ENCODE measurements at regions not wholly inside any gene's neighbourhood (a gene's known extent, or its start where the extent isn't known, plus 50 kb on each side); places are given as distances from the start of the nearest gene placed in this dataset.

- intact Hi-C loops (cut with micrococcal nuclease), result no loop called here
Measured at GRCh38 chr5:10173716-10174115, 76.0 kb downstream of the ATPSCKMT start.

DNA sequence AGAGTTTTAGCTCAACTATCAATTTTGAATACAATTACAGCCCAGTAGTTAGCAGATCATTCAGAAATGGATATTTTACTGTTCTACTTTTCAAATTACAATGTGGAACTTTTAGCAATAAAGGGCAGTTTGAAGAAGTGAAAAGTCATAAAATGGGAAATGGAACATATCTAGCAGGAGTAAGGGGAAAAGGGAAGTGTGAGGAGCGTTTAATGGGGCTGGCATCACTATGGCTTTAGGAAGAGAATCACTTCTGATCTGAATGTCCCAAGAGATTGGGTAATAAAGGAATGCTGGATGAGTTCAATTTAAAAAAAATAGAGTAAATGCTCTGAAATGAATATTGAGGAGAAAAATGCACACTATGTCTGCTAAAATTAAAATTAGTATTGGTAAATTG, 77.4 kb downstream of the ATPSCKMT start:
- H3K36me3 ChIP-seq (replicated peaks in 1 of 2; ENCODE audit: control insufficient read depth in 1 of 2, insufficient read depth in 2 of 2, low read length in 2 of 2), result no peaks in the 10 kb centered on the region

More at GRCh38 chr5:10173716-10174115, 76.0 kb downstream of the ATPSCKMT start:
- Histone ChIP-seq H4K20me1 (ENCODE audit: insufficient read depth, low read length) (no peaks in the 10 kb centered on the region), H3K4me2 (replicated peaks; ENCODE audit: extremely low read depth, low read length, poor library complexity, severe bottlenecking) (no peak overlapping the region), H3K27ac (ENCODE audit: low read depth in 1 of 2, low read length in 2 of 2) (no peak overlapping the region), H3K27me3 (ENCODE audit: control insufficient read depth in 2 of 2, insufficient read depth in 2 of 2, low read length in 2 of 2) (no peaks in the 10 kb centered on the region), H3K9me3 (replicated peaks in 1 of 2; ENCODE audit: control insufficient read depth in 1 of 2, insufficient read depth in 1 of 2, low read length in 2 of 2) (peaks cover 0 to 2% of the 10 kb centered on the region in 2 donors), H3K79me2 (ENCODE audit: insufficient read depth, low read length) (no peaks in the 10 kb centered on the region), H3K9ac (ENCODE audit: insufficient read depth, low read length, poor library complexity, severe bottlenecking) (no peak overlapping the region), H3K4me1 (ENCODE audit: control insufficient read depth in 1 of 2, insufficient read depth in 2 of 2, low read length in 2 of 2) (peaks cover 11 to 15% of the 10 kb centered on the region in 2 donors), H2AFZ (ENCODE audit: insufficient read depth, low read depth, low read length, poor library complexity, severe bottlenecking) (no peak overlapping the region), H3K4me3 (replicated peaks in 1 of 3; ENCODE audit: low read depth in 2 of 3, low read length in 3 of 3) (no peak overlapping the region), H3K36me3 (replicated peaks in 1 of 2; ENCODE audit: control insufficient read depth in 1 of 2, insufficient read depth in 2 of 2, low read length in 2 of 2) (no peaks in the 10 kb centered on the region)
- Mint-ChIP-seq H3K27me3 (ENCODE audit: low read depth in 3 of 3) (peaks cover 2 to 5% (median 3%) of the 10 kb centered on the region in 3 donors), H3K36me3 (no peaks in the 10 kb centered on the region), H3K27ac (no peak overlapping the region), H3K4me3 (no peak overlapping the region), H3K4me1 (peaks cover 24% of the 10 kb centered on the region), H3K9me3 (peaks cover 0 to 18% (median 5%) of the 10 kb centered on the region in 7 donors)
- peak; percentile 1 to 25 (median 3) for DNase-seq
- TF ChIP-seq, protein P1, sequence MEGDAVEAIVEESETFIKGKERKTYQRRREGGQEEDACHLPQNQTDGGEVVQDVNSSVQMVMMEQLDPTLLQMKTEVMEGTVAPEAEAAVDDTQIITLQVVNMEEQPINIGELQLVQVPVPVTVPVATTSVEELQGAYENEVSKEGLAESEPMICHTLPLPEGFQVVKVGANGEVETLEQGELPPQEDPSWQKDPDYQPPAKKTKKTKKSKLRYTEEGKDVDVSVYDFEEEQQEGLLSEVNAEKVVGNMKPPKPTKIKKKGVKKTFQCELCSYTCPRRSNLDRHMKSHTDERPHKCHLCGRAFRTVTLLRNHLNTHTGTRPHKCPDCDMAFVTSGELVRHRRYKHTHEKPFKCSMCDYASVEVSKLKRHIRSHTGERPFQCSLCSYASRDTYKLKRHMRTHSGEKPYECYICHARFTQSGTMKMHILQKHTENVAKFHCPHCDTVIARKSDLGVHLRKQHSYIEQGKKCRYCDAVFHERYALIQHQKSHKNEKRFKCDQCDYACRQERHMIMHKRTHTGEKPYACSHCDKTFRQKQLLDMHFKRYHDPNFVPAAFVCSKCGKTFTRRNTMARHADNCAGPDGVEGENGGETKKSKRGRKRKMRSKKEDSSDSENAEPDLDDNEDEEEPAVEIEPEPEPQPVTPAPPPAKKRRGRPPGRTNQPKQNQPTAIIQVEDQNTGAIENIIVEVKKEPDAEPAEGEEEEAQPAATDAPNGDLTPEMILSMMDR (IDR thresholded peaks at IDR 0.05), result no peak

More for the DNA sequence above, 77.4 kb downstream of the ATPSCKMT start:
- no peaks in the 10 kb centered on the region for H4K20me1 ChIP-seq (ENCODE audit: insufficient read depth, low read length)
- TF ChIP-seq, protein P1 (IDR thresholded peaks at IDR 0.05), result no peak
- H2AFZ ChIP-seq (ENCODE audit: insufficient read depth, low read depth, low read length, poor library complexity, severe bottlenecking), result no peak overlapping the region
- H3K4me1 ChIP-seq (ENCODE audit: control insufficient read depth in 1 of 2, insufficient read depth in 2 of 2, low read length in 2 of 2), result peaks cover 11 to 15% of the 10 kb centered on the region in 2 donors
- Mint-ChIP-seq H3K27ac (no peak overlapping the region), H3K4me1 (peaks cover 24% of the 10 kb centered on the region), H3K4me3 (no peak overlapping the region), H3K9me3 (peaks cover 0 to 8% (median 5%) of the 10 kb centered on the region in 7 donors), H3K36me3 (no peaks in the 10 kb centered on the region), H3K27me3 (ENCODE audit: low read depth in 3 of 3) (peaks cover 0 to 4% (median 1%) of the 10 kb centered on the region in 3 donors)
- 0% methylated on average over 1 of the region's 1 CpG for WGBS (ENCODE audit: insufficient coverage)
- intact Hi-C loops (cut with micrococcal nuclease), result no loop called here
- H3K79me2 ChIP-seq (ENCODE audit: insufficient read depth, low read length), result no peaks in the 10 kb centered on the region
- H3K4me3 ChIP-seq (replicated peaks in 1 of 3; ENCODE audit: low read depth in 2 of 3, low read length in 3 of 3), result no peak overlapping the region
- no peak overlapping the region for H3K27ac ChIP-seq (ENCODE audit: low read depth in 1 of 2, low read length in 2 of 2)
- peaks cover 0 to 2% of the 10 kb centered on the region in 2 donors for H3K9me3 ChIP-seq (replicated peaks in 1 of 2; ENCODE audit: control insufficient read depth in 1 of 2, insufficient read depth in 1 of 2, low read length in 2 of 2)
- no peak for DNase-seq
- no peaks in the 10 kb centered on the region for H3K27me3 ChIP-seq (ENCODE audit: control insufficient read depth in 2 of 2, insufficient read depth in 2 of 2, low read length in 2 of 2)
- H3K9ac ChIP-seq (ENCODE audit: insufficient read depth, low read length, poor library complexity, severe bottlenecking), result no peak overlapping the region
- no peak overlapping the region for H3K4me2 ChIP-seq (replicated peaks; ENCODE audit: extremely low read depth, low read length, poor library complexity, severe bottlenecking)
